ENCODE measurements at regions not wholly inside any gene's neighbourhood (a gene's known extent, or its start where the extent isn't known, plus 50 kb on each side); places are given as distances from the start of the nearest gene placed in this dataset.

DNA sequence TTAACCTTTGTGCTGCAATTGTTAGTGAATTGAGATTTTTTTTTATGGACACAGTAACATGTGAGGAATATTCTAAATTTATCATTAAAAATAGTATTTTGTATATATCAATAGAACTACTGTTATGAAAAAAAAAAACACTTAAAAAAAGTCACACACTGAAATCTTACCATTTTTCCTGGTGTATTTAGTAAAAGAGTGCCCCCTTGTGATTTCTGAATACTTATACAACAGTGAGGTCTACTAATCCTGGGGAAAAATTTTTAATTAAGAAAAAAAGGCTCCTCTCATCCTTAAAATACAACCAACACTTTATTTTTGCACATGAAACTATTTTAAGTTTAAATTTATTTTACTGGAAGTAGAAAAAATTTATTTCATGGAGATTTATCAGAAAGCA, 56.4 kb upstream of the SPOCK3 start:
- peak; percentile 67 for TF ChIP-seq ZNF384 (IDR thresholded peaks at IDR 0.05)
- TF ChIP-seq HDGF (IDR thresholded peaks at IDR 0.05; ENCODE audit: borderline replicate concordance): no peak
- no peak for TF ChIP-seq L3MBTL2 (conservative IDR thresholded peaks at IDR 0.05)
- TF ChIP-seq BHLHE40 (IDR thresholded peaks at IDR 0.05; ENCODE audit: borderline replicate concordance): no peak
- TF ChIP-seq ELF4 (IDR thresholded peaks at IDR 0.05): no peak
- TF ChIP-seq ARNT (IDR thresholded peaks at IDR 0.05): no peak
- no peak for TF ChIP-seq SP1 (IDR thresholded peaks at IDR 0.05)
- no peak for TF ChIP-seq NFRKB (IDR thresholded peaks at IDR 0.05)
- TF ChIP-seq PKNOX1 (IDR thresholded peaks at IDR 0.05): no peak
- no peak for TF ChIP-seq FOXK2 (IDR thresholded peaks at IDR 0.05)
- TF ChIP-seq FOXA1 (IDR thresholded peaks at IDR 0.05): no peak
- no peak for TF ChIP-seq FOXM1 (IDR thresholded peaks at IDR 0.05; ENCODE audit: borderline replicate concordance)
- no peak for TF ChIP-seq TARDBP (IDR thresholded peaks at IDR 0.05)
